CD8-positive, alpha-beta memory T cell (primary cell): ENCODE measurements at regions not wholly inside any gene's neighbourhood (a gene's known extent, or its start where the extent isn't known, plus 50 kb on each side); places are given as distances from the start of the nearest gene placed in this dataset.

Experiments
- CTCF ChIA-PET: fragments of 350-600 bp; sonication (Branson Sonifier 250); formaldehyde crosslinking; loops from one replicate; lab custom pipeline; 2021; ENCODE audit warnings: antibody characterized with exemption; lab: Charles Lee
- POLR2A ChIA-PET: fragments of 350-600 bp; sonication (Branson Sonifier 250); formaldehyde crosslinking; loops from one replicate; lab custom pipeline; 2021; ENCODE audit warnings: antibody characterized with exemption; lab: Charles Lee
- DNase-seq, 5 donors: peaks; one replicate each; pipeline versions ENCODE4 v3.0.0 to v3.0.0-alpha.2; 2020 to 2022; ENCODE audit warnings: mixed read lengths in 1 of 5
- H3K27ac ChIP-seq: one replicate; pipeline ENCODE4 v1.7.0; 2013; ENCODE audit warnings: low read depth, mild to moderate bottlenecking, low read length, moderate library complexity
- H3K27me3 ChIP-seq: 2 replicates; pipeline ENCODE4 v1.7.0; 2013; ENCODE audit warnings: low read length, mild to moderate bottlenecking; ENCODE audit not compliant: insufficient read depth, poor library complexity, severe bottlenecking
- H3K36me3 ChIP-seq: 2 replicates; pipeline ENCODE4 v1.7.0; 2013; ENCODE audit warnings: mild to moderate bottlenecking, low read length, moderate library complexity; ENCODE audit not compliant: insufficient read depth
- H3K4me1 ChIP-seq: 2 replicates; pipeline ENCODE4 v1.7.0; 2013; ENCODE audit warnings: mild to moderate bottlenecking, low read length, moderate library complexity; ENCODE audit not compliant: insufficient read depth
- H3K4me3 ChIP-seq: 2 replicates; pipeline ENCODE4 v1.7.0; 2013; ENCODE audit warnings: mild to moderate bottlenecking, low read length
- H3K9me3 ChIP-seq: 2 replicates; pipeline ENCODE4 v1.7.0; 2013; ENCODE audit warnings: mild to moderate bottlenecking, low read length
- H3K27ac Mint-ChIP-seq, 8 donors: one replicate each; pipeline ENCODE4 v1.8.0; 2020 to 2021; ENCODE audit warnings: mixed read lengths in 8 of 8, mild to moderate bottlenecking in 6 of 8, inconsistent platforms in 3 of 8, moderate library complexity in 3 of 8
- H3K27me3 Mint-ChIP-seq, 2 donors: one replicate each; pipeline ENCODE4 v1.8.0; 2020 to 2021; ENCODE audit warnings: mixed read lengths in 2 of 2, mild to moderate bottlenecking in 1 of 2, moderate library complexity in 1 of 2
- H3K36me3 Mint-ChIP-seq, 3 donors: one replicate each; pipeline ENCODE4 v1.8.0; 2020 to 2021; ENCODE audit warnings: mixed read lengths in 3 of 3, inconsistent platforms in 1 of 3, mild to moderate bottlenecking in 1 of 3
- H3K4me1 Mint-ChIP-seq, 3 donors: one replicate each; pipeline ENCODE4 v1.8.0; 2020 to 2021; ENCODE audit warnings: mixed read lengths in 3 of 3, inconsistent platforms in 1 of 3, mild to moderate bottlenecking in 1 of 3
- H3K4me3 Mint-ChIP-seq, 7 donors: one replicate each; pipeline ENCODE4 v1.8.0; 2020 to 2021; ENCODE audit warnings: mixed read lengths in 7 of 7, mild to moderate bottlenecking in 6 of 7, moderate library complexity in 4 of 7, inconsistent platforms in 2 of 7
- H3K9me3 Mint-ChIP-seq, 5 donors: one replicate each; pipeline ENCODE4 v1.8.0; 2020 to 2022; ENCODE audit warnings: mixed read lengths in 5 of 5, mild to moderate bottlenecking in 3 of 5, moderate library complexity in 2 of 5, inconsistent platforms in 1 of 5

DNA sequence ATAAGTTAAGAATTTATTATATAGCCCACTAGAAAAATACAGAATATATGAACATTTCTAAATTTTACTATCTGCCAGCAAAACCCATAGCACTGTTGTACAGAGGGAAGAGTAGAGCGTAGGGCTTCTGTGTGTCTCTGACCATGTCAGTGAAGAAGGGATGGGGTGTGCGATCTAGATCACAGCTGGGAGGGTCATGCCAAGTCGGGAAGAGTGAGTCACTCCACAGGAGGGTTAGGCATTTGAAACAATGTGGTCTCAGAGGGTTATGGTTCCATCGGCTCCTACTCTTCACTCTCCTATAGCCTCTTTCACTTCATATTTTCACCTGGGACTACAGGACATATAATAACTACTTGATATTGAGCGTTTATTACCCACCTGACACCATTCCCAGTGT is 185.1 kb upstream of the DDHD1 start:
- ChIA-PET POLR2A (no interaction called here), CTCF (no interaction called here)

DNA sequence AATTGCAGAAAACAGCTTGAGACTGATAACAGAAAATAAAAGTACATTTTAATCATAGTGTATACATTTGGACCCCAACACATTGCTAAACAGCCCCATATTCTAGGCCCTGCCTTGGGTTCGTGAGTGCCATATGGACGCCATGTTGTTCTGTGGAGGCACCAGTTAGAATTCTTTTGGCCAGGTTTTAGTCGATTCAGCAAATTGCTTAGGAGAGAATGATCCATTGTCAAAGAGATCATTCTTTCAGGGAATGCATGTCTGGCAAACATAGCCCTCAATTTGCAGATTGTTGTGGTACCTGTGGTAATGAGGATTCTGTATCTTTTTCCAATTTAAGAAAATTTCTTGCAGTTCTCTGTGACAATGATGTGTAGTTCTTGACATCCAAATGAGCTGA is 183.6 kb upstream of the DDHD1 start:
- ChIA-PET POLR2A (no interaction called here), CTCF (no interaction called here)
- H3K27me3 Mint-ChIP-seq: peaks cover 0 to 2% of the 10 kb centered on the region in 2 donors
- no peak overlapping the region for H3K27ac ChIP-seq
- no peak for DNase-seq
- H3K4me3 Mint-ChIP-seq: no peak overlapping the region
- H3K27ac Mint-ChIP-seq: no peak overlapping the region
- peaks cover 0 to 6% (median 0%) of the 10 kb centered on the region in 5 donors for H3K9me3 Mint-ChIP-seq
- peaks cover 0 to 29% (median 5%) of the 10 kb centered on the region in 3 donors for H3K36me3 Mint-ChIP-seq
- H3K4me3 ChIP-seq: no peak overlapping the region
- no peaks in the 10 kb centered on the region for H3K36me3 ChIP-seq
- H3K4me1 Mint-ChIP-seq: no peaks in the 10 kb centered on the region
- H3K9me3 ChIP-seq: no peaks in the 10 kb centered on the region
- no peaks in the 10 kb centered on the region for H3K27me3 ChIP-seq
- no peaks in the 10 kb centered on the region for H3K4me1 ChIP-seq

More for the DNA sequence above, 185.1 kb upstream of the DDHD1 start:
- DNase-seq: no peak
- Histone ChIP-seq H3K27ac (no peak overlapping the region), H3K9me3 (no peaks in the 10 kb centered on the region), H3K27me3 (no peaks in the 10 kb centered on the region), H3K4me1 (no peaks in the 10 kb centered on the region), H3K36me3 (no peaks in the 10 kb centered on the region), H3K4me3 (no peak overlapping the region)
- Mint-ChIP-seq H3K4me3 (no peak overlapping the region), H3K27me3 (peaks cover 0 to 2% of the 10 kb centered on the region in 2 donors), H3K9me3 (peaks cover 0 to 6% (median 0%) of the 10 kb centered on the region in 5 donors), H3K4me1 (no peaks in the 10 kb centered on the region), H3K27ac (no peak overlapping the region), H3K36me3 (peaks cover 0 to 18% (median 5%) of the 10 kb centered on the region in 3 donors)

DNA sequence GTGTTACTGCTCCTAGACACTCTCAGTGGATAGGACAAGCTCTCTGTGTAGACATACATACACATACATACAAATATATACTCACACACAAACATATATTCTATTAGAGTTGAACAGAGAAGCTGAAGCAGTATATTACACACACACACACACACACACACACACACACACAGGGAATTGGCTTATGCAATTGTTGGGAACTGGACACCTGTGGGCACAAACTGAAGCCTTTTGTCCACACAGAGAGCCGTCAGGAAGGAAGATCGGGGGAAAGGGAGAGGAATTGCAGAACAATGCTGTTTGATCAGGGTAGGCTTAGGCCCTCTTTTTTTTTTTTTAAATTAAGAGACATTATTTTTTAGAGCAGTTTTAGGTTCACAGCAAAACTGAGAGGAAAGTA is 180.7 kb upstream of the DDHD1 start:
- Histone ChIP-seq H3K27ac (no peak overlapping the region), H3K9me3 (no peaks in the 10 kb centered on the region)
- POLR2A ChIA-PET: no interaction called here

DNA sequence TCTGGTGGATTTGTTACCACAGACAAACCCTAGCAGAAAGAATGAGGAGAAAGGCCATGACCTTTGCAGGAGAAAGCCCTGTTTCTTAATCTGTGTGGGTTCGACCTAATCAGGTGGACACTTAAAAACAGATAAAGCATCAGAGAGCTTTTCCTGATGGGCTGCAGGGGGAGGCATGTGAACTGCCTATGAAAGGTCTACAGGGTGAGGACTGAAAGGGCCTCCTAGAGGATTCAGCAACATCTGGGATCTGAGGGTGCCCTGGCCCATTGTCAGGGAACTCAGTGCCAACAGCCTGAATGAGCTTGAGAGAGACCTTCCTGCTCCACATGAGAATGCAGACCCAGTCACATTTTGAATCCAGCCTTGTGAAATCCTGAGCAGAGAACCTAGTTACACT is 178.8 kb upstream of the DDHD1 start:
- ChIA-PET CTCF (no interaction called here), POLR2A (no interaction called here)
- H3K27ac Mint-ChIP-seq: no peak overlapping the region
- Histone ChIP-seq H3K4me3 (no peak overlapping the region), H3K27ac (no peak overlapping the region), H3K27me3 (no peaks in the 10 kb centered on the region), H3K4me1 (no peaks in the 10 kb centered on the region), H3K36me3 (no peaks in the 10 kb centered on the region), H3K9me3 (no peaks in the 10 kb centered on the region)
- H3K4me1 Mint-ChIP-seq: no peaks in the 10 kb centered on the region
- peaks cover 0 to 12% (median 0%) of the 10 kb centered on the region in 5 donors for H3K9me3 Mint-ChIP-seq
- no peak overlapping the region for H3K4me3 Mint-ChIP-seq
- no peak for DNase-seq
- peaks cover 0 to 2% of the 10 kb centered on the region in 2 donors for H3K27me3 Mint-ChIP-seq
- H3K36me3 Mint-ChIP-seq: peaks cover 2 to 42% (median 7%) of the 10 kb centered on the region in 3 donors

More for the DNA sequence above, 180.7 kb upstream of the DDHD1 start:
- H3K4me1 ChIP-seq: no peaks in the 10 kb centered on the region
- no peak overlapping the region for H3K4me3 ChIP-seq
- Mint-ChIP-seq H3K27me3 (peaks cover 0 to 2% of the 10 kb centered on the region in 2 donors), H3K9me3 (peaks cover 0 to 12% (median 0%) of the 10 kb centered on the region in 5 donors), H3K27ac (no peak overlapping the region), H3K4me3 (no peak overlapping the region), H3K36me3 (peaks cover 0 to 32% (median 7%) of the 10 kb centered on the region in 3 donors), H3K4me1 (no peaks in the 10 kb centered on the region)
- H3K36me3 ChIP-seq: no peaks in the 10 kb centered on the region
- no peak for DNase-seq
- no peaks in the 10 kb centered on the region for H3K27me3 ChIP-seq
- CTCF ChIA-PET: no interaction called here

DNA sequence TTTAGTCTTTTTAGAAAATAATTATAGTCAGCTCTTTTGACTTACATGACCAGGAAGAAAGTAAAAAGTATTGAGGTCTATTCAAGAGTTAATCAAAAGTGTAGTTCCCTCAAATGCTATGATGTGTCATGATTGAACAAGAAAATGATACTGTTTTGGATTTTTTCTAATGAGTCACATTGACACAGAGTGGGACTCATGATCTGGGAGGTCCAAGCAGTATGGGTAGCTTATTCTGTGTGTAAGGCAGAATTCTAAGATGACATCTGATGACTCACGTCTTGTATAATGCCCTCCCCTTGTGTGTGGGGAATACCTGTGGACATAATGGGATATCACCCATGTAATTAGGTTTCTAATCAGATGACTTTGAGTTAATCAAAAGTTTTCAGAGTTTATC is 178.1 kb upstream of the DDHD1 start:
- DNase-seq: no peak
- H3K27ac Mint-ChIP-seq: no peak overlapping the region

DNA sequence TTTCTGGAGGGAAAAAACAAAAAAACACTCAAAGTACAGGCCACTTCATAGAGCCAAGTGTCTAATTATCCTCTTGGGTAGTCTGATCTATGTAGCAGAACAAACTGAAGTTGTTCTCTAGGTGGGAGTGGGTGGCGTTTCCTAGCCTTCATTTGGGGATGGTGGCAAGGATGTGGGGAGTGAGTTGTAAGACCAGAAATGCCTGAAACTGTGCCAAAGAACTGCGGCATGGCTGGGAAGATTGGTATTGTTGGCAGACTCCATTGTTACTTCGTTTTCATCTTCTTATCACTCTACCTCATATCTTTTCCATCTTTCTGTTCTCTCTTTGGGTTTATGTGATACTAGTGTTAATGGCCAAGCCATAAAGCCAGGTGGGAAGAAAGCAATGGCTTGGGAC is 177.3 kb upstream of the DDHD1 start:
- Mint-ChIP-seq H3K4me1 (no peaks in the 10 kb centered on the region), H3K27ac (no peak overlapping the region), H3K4me3 (no peak overlapping the region), H3K9me3 (peaks cover 0 to 12% (median 0%) of the 10 kb centered on the region in 5 donors), H3K36me3 (peaks cover 2 to 42% (median 4%) of the 10 kb centered on the region in 3 donors), H3K27me3 (peaks cover 0 to 2% of the 10 kb centered on the region in 2 donors)
- no peaks in the 10 kb centered on the region for H3K4me1 ChIP-seq
- H3K4me3 ChIP-seq: no peak overlapping the region
- no peak overlapping the region for H3K27ac ChIP-seq
- H3K27me3 ChIP-seq: no peaks in the 10 kb centered on the region
- ChIA-PET CTCF (no interaction called here), POLR2A (no interaction called here)
- no peak for DNase-seq
- no peaks in the 10 kb centered on the region for H3K36me3 ChIP-seq
- H3K9me3 ChIP-seq: no peaks in the 10 kb centered on the region

More for the DNA sequence above, 178.1 kb upstream of the DDHD1 start:
- no peaks in the 10 kb centered on the region for H3K4me1 Mint-ChIP-seq
- H3K36me3 Mint-ChIP-seq: peaks cover 2 to 48% (median 7%) of the 10 kb centered on the region in 3 donors
- H3K4me3 ChIP-seq: no peak overlapping the region
- H3K27me3 ChIP-seq: no peaks in the 10 kb centered on the region
- no peaks in the 10 kb centered on the region for H3K36me3 ChIP-seq
- no peak overlapping the region for H3K27ac ChIP-seq
- H3K9me3 Mint-ChIP-seq: peaks cover 0 to 12% (median 0%) of the 10 kb centered on the region in 5 donors
- CTCF ChIA-PET: no interaction called here
- POLR2A ChIA-PET: no interaction called here
- H3K9me3 ChIP-seq: no peaks in the 10 kb centered on the region
- no peak overlapping the region for H3K4me3 Mint-ChIP-seq
- H3K27me3 Mint-ChIP-seq: peaks cover 0 to 2% of the 10 kb centered on the region in 2 donors
- no peaks in the 10 kb centered on the region for H3K4me1 ChIP-seq

DNA sequence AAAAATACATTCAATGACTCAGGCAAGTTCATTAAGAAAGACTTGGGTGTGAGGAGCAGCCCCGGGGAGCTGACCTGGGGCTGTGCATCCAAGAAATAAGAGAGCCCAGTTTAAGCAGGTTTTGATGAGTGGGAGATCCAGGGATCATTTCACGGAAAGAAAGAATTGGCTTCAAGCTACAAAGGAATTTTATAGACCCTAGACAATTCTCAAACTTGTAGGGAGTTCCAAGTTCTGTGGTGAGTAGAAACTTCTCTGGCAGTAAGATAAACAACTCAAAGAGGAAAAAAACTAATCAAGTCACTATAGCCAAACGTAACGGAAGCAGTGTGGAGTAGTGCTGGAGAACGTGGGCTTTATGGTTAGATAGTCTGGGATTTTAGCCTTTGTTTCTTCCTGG is 175.7 kb upstream of the DDHD1 start:
- no peak overlapping the region for H3K4me3 ChIP-seq
- H3K27me3 ChIP-seq: no peaks in the 10 kb centered on the region
- no peak overlapping the region for H3K27ac ChIP-seq
- Mint-ChIP-seq H3K4me1 (no peaks in the 10 kb centered on the region), H3K27me3 (peaks cover 0 to 2% of the 10 kb centered on the region in 2 donors), H3K27ac (no peak overlapping the region), H3K9me3 (peaks cover 0 to 16% (median 0%) of the 10 kb centered on the region in 5 donors), H3K4me3 (no peak overlapping the region), H3K36me3 (peaks cover 2 to 46% (median 4%) of the 10 kb centered on the region in 3 donors)
- POLR2A ChIA-PET: no interaction called here
- CTCF ChIA-PET: no interaction called here
- H3K4me1 ChIP-seq: no peaks in the 10 kb centered on the region
- DNase-seq: no peak
- no peaks in the 10 kb centered on the region for H3K9me3 ChIP-seq
- H3K36me3 ChIP-seq: no peaks in the 10 kb centered on the region

DNA sequence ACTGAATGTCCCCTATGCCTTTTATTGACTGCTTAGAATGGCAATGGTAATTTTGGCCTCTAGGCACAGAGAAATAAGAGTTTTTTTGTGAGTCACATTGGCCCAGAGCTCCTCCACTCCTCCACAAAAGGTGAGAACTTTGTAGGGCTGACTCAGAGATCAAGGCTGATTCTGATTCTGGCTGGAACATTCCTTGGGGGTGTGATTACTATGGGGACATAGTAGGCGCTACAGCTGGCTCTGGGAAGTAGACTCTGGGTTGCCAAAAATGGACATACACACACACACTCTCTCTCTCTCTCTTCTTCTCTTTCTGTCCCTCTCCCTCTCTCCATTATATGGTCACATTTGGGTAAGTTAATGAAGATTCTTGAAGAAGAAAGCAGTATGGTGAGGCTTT is 174.6 kb upstream of the DDHD1 start:
- H3K27ac ChIP-seq: no peak overlapping the region
- Mint-ChIP-seq H3K4me1 (no peaks in the 10 kb centered on the region), H3K9me3 (peaks cover 0 to 17% (median 0%) of the 10 kb centered on the region in 5 donors), H3K27me3 (no peaks in the 10 kb centered on the region), H3K27ac (no peak overlapping the region), H3K36me3 (peaks cover 2 to 38% (median 4%) of the 10 kb centered on the region in 3 donors), H3K4me3 (no peak overlapping the region)
- DNase-seq: no peak
- H3K27me3 ChIP-seq: no peaks in the 10 kb centered on the region
- CTCF ChIA-PET: no interaction called here
- no peaks in the 10 kb centered on the region for H3K9me3 ChIP-seq
- no peak overlapping the region for H3K4me3 ChIP-seq
- H3K4me1 ChIP-seq: no peaks in the 10 kb centered on the region
- POLR2A ChIA-PET: no interaction called here
- H3K36me3 ChIP-seq: no peaks in the 10 kb centered on the region
